C4-2B (cell line): ENCODE measurements at regions not wholly inside any gene's neighbourhood (a gene's known extent, or its start where the extent isn't known, plus 50 kb on each side); places are given as distances from the start of the nearest gene placed in this dataset.
"Not testable (repeated sequence)": the region's sequence is repeated elsewhere in the genome, so short reads cannot be mapped to it uniquely, and the experiment has no call there.

ENCODE experiments used
- ZFX ChIP-seq: fragments of 450-650 bp; IDR thresholded peaks from 2 replicates; pipeline ENCODE4 v1.6.1; 2017
- TF ChIP-seq, protein P1 (sequence below): fragments of 450-650 bp; conservative IDR thresholded peaks from 2 replicates; pipeline ENCODE4 v1.5.1; 2017; ENCODE audit warnings: mild to moderate bottlenecking

GRCh38 chr19:28351321-28351720, 861.6 kb downstream of the UQCRFS1 start:
- TF ChIP-seq, protein P1, sequence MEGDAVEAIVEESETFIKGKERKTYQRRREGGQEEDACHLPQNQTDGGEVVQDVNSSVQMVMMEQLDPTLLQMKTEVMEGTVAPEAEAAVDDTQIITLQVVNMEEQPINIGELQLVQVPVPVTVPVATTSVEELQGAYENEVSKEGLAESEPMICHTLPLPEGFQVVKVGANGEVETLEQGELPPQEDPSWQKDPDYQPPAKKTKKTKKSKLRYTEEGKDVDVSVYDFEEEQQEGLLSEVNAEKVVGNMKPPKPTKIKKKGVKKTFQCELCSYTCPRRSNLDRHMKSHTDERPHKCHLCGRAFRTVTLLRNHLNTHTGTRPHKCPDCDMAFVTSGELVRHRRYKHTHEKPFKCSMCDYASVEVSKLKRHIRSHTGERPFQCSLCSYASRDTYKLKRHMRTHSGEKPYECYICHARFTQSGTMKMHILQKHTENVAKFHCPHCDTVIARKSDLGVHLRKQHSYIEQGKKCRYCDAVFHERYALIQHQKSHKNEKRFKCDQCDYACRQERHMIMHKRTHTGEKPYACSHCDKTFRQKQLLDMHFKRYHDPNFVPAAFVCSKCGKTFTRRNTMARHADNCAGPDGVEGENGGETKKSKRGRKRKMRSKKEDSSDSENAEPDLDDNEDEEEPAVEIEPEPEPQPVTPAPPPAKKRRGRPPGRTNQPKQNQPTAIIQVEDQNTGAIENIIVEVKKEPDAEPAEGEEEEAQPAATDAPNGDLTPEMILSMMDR, result not testable (repeated sequence)
- not testable (repeated sequence) for TF ChIP-seq ZFX
